Type B pancreatic cell (in vitro differentiated cells): ENCODE measurements at regions not wholly inside any gene's neighbourhood (a gene's known extent, or its start where the extent isn't known, plus 50 kb on each side); places are given as distances from the start of the nearest gene placed in this dataset.

Experiments
- DNase-seq: peaks from one replicate; pipeline ENCODE4 v3.0.0; 2021; ENCODE audit warnings: mixed read lengths; ENCODE audit not compliant: unreplicated experiment; ENCODE audit errors: extremely low spot score
- H3K27ac Mint-ChIP-seq: 2 replicates; pipeline ENCODE4 v1.8.0; 2021; ENCODE audit warnings: mild to moderate bottlenecking, mixed read lengths
- H3K27me3 Mint-ChIP-seq: 2 replicates; pipeline ENCODE4 v1.8.0; 2021; ENCODE audit warnings: mixed read lengths
- H3K36me3 Mint-ChIP-seq: 2 replicates; pipeline ENCODE4 v1.8.0; 2021; ENCODE audit warnings: mixed read lengths
- H3K4me1 Mint-ChIP-seq: one replicate; pipeline ENCODE4 v1.8.0; 2021; ENCODE audit warnings: mixed read lengths; ENCODE audit not compliant: unreplicated experiment
- H3K4me3 Mint-ChIP-seq: 2 replicates; pipeline ENCODE4 v1.8.0; 2021; ENCODE audit warnings: mild to moderate bottlenecking, mixed read lengths
- H3K9me3 Mint-ChIP-seq: 2 replicates; pipeline ENCODE4 v1.8.0; 2021; ENCODE audit warnings: mixed read lengths
- CTCF ChIP-seq: fragments of 200-600 bp; sonication (generic); conservative IDR thresholded peaks from 2 replicates; pipeline ENCODE4 v1.5.0; 2021; ENCODE audit warnings: antibody characterized with exemption, mild to moderate bottlenecking

DNA sequence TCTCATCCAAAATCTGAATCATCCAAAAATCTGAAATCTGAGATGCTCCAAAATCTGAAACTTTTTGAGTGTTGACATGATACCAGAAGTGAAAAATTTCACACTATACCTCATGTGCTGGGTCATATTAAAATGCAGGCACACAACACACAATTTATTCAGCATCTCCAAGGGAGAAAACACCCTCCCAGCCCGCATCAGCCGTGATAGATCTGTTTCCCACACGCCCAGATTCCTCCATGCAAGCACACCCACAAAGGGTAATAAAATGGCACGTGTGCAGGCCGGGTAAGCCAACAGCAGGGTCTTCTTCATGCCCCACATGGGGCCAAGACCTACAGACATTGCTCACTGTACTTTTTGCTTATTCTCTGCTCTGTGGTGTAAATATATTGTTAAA lies 173.1 kb upstream of the FERD3L start:
- H3K9me3 Mint-ChIP-seq = no peaks in the 10 kb centered on the region
- no peaks in the 10 kb centered on the region for H3K27me3 Mint-ChIP-seq
- H3K36me3 Mint-ChIP-seq = no peaks in the 10 kb centered on the region
- H3K4me3 Mint-ChIP-seq = no peak overlapping the region
- no peak for DNase-seq
- no peak overlapping the region for H3K27ac Mint-ChIP-seq
- no peak for TF ChIP-seq CTCF
- H3K4me1 Mint-ChIP-seq = no peaks in the 10 kb centered on the region

DNA sequence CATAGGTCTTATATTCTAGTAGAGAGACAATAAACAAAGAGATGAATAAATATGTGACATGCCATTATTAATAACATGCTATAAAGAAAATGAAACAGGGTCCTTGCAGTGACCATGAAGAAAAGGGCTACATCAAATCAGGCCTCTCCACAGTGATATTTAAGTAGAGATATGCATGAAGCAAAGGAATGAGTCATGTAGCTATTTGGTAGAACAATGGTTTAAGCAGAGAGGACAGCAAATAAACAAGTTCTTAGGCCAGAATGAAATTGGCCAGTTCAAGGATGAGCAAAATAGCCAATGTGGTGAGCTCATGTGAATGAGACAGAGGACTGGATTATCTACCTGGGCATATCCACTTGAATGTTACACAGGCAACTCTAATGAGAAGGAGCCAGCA lies 172.2 kb upstream of the FERD3L start:
- H3K27me3 Mint-ChIP-seq = no peaks in the 10 kb centered on the region
- no peak for DNase-seq
- no peaks in the 10 kb centered on the region for H3K36me3 Mint-ChIP-seq
- no peak overlapping the region for H3K4me3 Mint-ChIP-seq
- no peaks in the 10 kb centered on the region for H3K9me3 Mint-ChIP-seq
- no peaks in the 10 kb centered on the region for H3K4me1 Mint-ChIP-seq
- TF ChIP-seq CTCF = no peak
- no peak overlapping the region for H3K27ac Mint-ChIP-seq

GRCh38 chr7:19312416-19312815 lies 167.2 kb upstream of the FERD3L start:
- H3K27ac Mint-ChIP-seq = no peak overlapping the region
- no peaks in the 10 kb centered on the region for H3K4me1 Mint-ChIP-seq
- no peak for TF ChIP-seq CTCF
- no peaks in the 10 kb centered on the region for H3K9me3 Mint-ChIP-seq
- H3K36me3 Mint-ChIP-seq = no peaks in the 10 kb centered on the region
- DNase-seq = no peak
- no peak overlapping the region for H3K4me3 Mint-ChIP-seq
- no peaks in the 10 kb centered on the region for H3K27me3 Mint-ChIP-seq

- Mint-ChIP-seq H3K27ac (no peak overlapping the region), H3K27me3 (no peaks in the 10 kb centered on the region), H3K4me3 (no peak overlapping the region), H3K36me3 (no peaks in the 10 kb centered on the region), H3K4me1 (no peaks in the 10 kb centered on the region), H3K9me3 (no peaks in the 10 kb centered on the region)
- DNase-seq = no peak
- TF ChIP-seq CTCF = no peak
Measured at GRCh38 chr7:19307554-19307953, 162.3 kb upstream of the FERD3L start.

GRCh38 chr7:19305698-19306097 lies 160.5 kb upstream of the FERD3L start:
- DNase-seq = no peak
- Mint-ChIP-seq H3K4me1 (peaks cover 7% of the 10 kb centered on the region), H3K27ac (no peak overlapping the region), H3K27me3 (no peaks in the 10 kb centered on the region), H3K9me3 (no peaks in the 10 kb centered on the region), H3K4me3 (no peak overlapping the region), H3K36me3 (no peaks in the 10 kb centered on the region)
- no peak for TF ChIP-seq CTCF

GRCh38 chr7:19304086-19304485 lies 158.9 kb upstream of the FERD3L start:
- H3K27ac Mint-ChIP-seq = no peak overlapping the region
- no peak for DNase-seq
- no peaks in the 10 kb centered on the region for H3K27me3 Mint-ChIP-seq
- peaks cover 7% of the 10 kb centered on the region for H3K4me1 Mint-ChIP-seq
- H3K9me3 Mint-ChIP-seq = no peaks in the 10 kb centered on the region
- TF ChIP-seq CTCF = no peak
- H3K36me3 Mint-ChIP-seq = no peaks in the 10 kb centered on the region
- no peak overlapping the region for H3K4me3 Mint-ChIP-seq
